K562 (cell line): ENCODE measurements at regions not wholly inside any gene's neighbourhood (a gene's known extent, or its start where the extent isn't known, plus 50 kb on each side); places are given as distances from the start of the nearest gene placed in this dataset.

Source experiments
- ATAC-seq: fragments of 200-7000 bp; cut with Tn5 transposase; 3 replicates; pipeline ENCODE4 v1.9.1; 2020; ENCODE audit warnings: moderate library complexity
- BruUV-seq: library from RNA; stranded (reverse); fragments of 400-500 nt; replicated peaks from 2 replicates; lab custom pipeline; 2021; lab: Mats Ljungman, UMichigan
- CTCF ChIA-PET: fragments of 300-600 bp; formaldehyde crosslinking; extraction: SDS; loops from one replicate; lab custom pipeline; 2021; ENCODE audit warnings: low intra/inter-chr PET ratio; lab: Yijun Ruan, JAX
- POLR2A ChIA-PET: fragments of 300-600, 350-650 bp; sonication (Branson Sonifier 250); formaldehyde crosslinking; extraction: SDS; loops from one replicate; lab custom pipeline; 2021; ENCODE audit warnings: antibody characterized with exemption, inconsistent platforms; lab: Yijun Ruan, JAX
- DNase-seq, 4 experiments: peaks; one replicate each; pipeline versions ENCODE4 v3.0.0 to v3.0.0-alpha.2; 2011 to 2018; ENCODE audit warnings: low spot score in 3 of 4, mixed read lengths in 3 of 4; ENCODE audit errors: extremely low read depth in 1 of 4
- FAIRE-seq: peaks from 2 replicates; lab custom pipeline; 2011; peaks lifted over from hg19 to GRCh38; lab: Jason Lieb, UNC
- H2AFZ ChIP-seq: 2 replicates; pipeline ENCODE4 v1.6.0; 2011; ENCODE audit warnings: low read depth, low read length, control low read depth, inconsistent platforms
- H3K27ac ChIP-seq: fragments of 200-600 bp; 3 replicates; pipeline ENCODE4 v1.8.0; 2011; ENCODE audit warnings: low read depth, mild to moderate bottlenecking, control low read depth, inconsistent platforms, low read length, moderate library complexity, mixed read lengths; ENCODE audit errors: extremely low read depth
- H3K27me3 ChIP-seq, 2 experiments: fragments of 300-600 bp in 1 of 2; 2 replicates in 1 of 2; 3 replicates in 1 of 2; pipeline versions ENCODE4 v1.6.0 to v1.8.0; 2011; ENCODE audit warnings: inconsistent platforms in 2 of 2, low read length in 2 of 2, mild to moderate bottlenecking in 1 of 2, mixed read lengths in 1 of 2, moderate library complexity in 1 of 2; ENCODE audit not compliant: control insufficient read depth in 2 of 2, insufficient read depth in 2 of 2
- H3K36me3 ChIP-seq: fragments of 300-600 bp; 3 replicates; pipeline ENCODE4 v1.8.0; 2011; ENCODE audit warnings: mild to moderate bottlenecking, low read length, inconsistent platforms; ENCODE audit not compliant: control insufficient read depth, insufficient read depth
- H3K4me1 ChIP-seq, 2 experiments: fragments of 200-600 bp in 1 of 2; replicated peaks in 1 of 2; 2 replicates in 1 of 2; 3 replicates in 1 of 2; pipeline versions ENCODE4 v1.5.1 to v1.8.0; 2011; ENCODE audit warnings: inconsistent platforms in 2 of 2, low read length in 2 of 2, mild to moderate bottlenecking in 1 of 2, mixed read lengths in 1 of 2, moderate library complexity in 1 of 2; ENCODE audit not compliant: control insufficient read depth in 2 of 2, insufficient read depth in 2 of 2
- H3K4me2 ChIP-seq: 2 replicates; pipeline ENCODE4 v1.6.1; 2011; ENCODE audit warnings: low read length, control low read depth, inconsistent platforms, mixed read lengths; ENCODE audit not compliant: insufficient read depth
- H3K4me3 ChIP-seq: fragments of 200-600 bp; sonication (generic), shearing (Covaris generic); 2 replicates; pipeline ENCODE4 v1.5.1; 2016; ENCODE audit warnings: control low read depth, inconsistent platforms
- H3K79me2 ChIP-seq: fragments of 200-600 bp; 3 replicates; pipeline ENCODE4 v1.8.0; 2011; ENCODE audit warnings: low read length, inconsistent platforms; ENCODE audit not compliant: control insufficient read depth, insufficient read depth
- H3K9ac ChIP-seq, 2 experiments: 2 replicates each; pipeline versions ENCODE4 v1.6.0 to v1.6.1; 2011; ENCODE audit warnings: low read depth in 2 of 2, low read length in 2 of 2, control low read depth in 1 of 2, inconsistent platforms in 1 of 2, mild to moderate bottlenecking in 1 of 2, mixed read lengths in 1 of 2; ENCODE audit not compliant: insufficient read depth in 1 of 2
- H3K9me1 ChIP-seq: one replicate; pipeline ENCODE4 v1.6.0; 2011; ENCODE audit warnings: inconsistent platforms, mild to moderate bottlenecking, low read length, moderate library complexity; ENCODE audit not compliant: control insufficient read depth, insufficient read depth
- H3K9me3 ChIP-seq: replicated peaks from 2 replicates; pipeline ENCODE4 v1.5.1; 2011; ENCODE audit warnings: low read depth, low read length, inconsistent platforms; ENCODE audit not compliant: control insufficient read depth, insufficient read depth
- H4K20me1 ChIP-seq: replicated peaks from 2 replicates; pipeline ENCODE4 v1.6.1; 2011; ENCODE audit warnings: low read length, inconsistent platforms, mixed read lengths; ENCODE audit not compliant: control insufficient read depth, insufficient read depth
- BRCA1 ChIP-seq, 2 experiments: fragments of 450-650 bp in 1 of 2; sonication (generic) in 1 of 2; formaldehyde crosslinking in 1 of 2; IDR thresholded peaks; 2 replicates each; pipeline versions ENCODE4 v1.5.0 to v1.6.1; 2017 to 2020; ENCODE audit warnings: mild to moderate bottlenecking in 1 of 2, missing genetic modification reagents in 1 of 2
- CHCHD3 ChIP-seq: fragments of 250-450 bp; sonication (Bioruptor Pico); IDR thresholded peaks from 2 replicates; pipeline ENCODE4 v2.1.2; 2022; ENCODE audit warnings: mild to moderate bottlenecking
- CSDE1 ChIP-seq, 2 experiments: fragments of 450-650 bp; IDR thresholded peaks; 2 replicates each; pipeline ENCODE4 v1.6.1; 2016; ENCODE audit warnings: mild to moderate bottlenecking in 1 of 2
- DIDO1 ChIP-seq: fragments of 450-650 bp; IDR thresholded peaks from 2 replicates; pipeline ENCODE4 v1.6.1; 2016; ENCODE audit warnings: low read depth, missing biosample characterization, missing genetic modification characterization
- FOXK2 ChIP-seq, 2 experiments: fragments of 450-650 bp; IDR thresholded peaks in 1 of 2; conservative IDR thresholded peaks in 1 of 2; 2 replicates each; pipeline ENCODE4 v1.6.1; 2016; ENCODE audit warnings: low read depth in 2 of 2, mild to moderate bottlenecking in 1 of 2
- HDAC3 ChIP-seq: fragments of 450-650 bp; IDR thresholded peaks from 2 replicates; pipeline ENCODE4 v1.6.1; 2018; ENCODE audit warnings: borderline replicate concordance, mild to moderate bottlenecking, moderate library complexity; ENCODE audit not compliant: partially characterized antibody
- KAT2B ChIP-seq: IDR thresholded peaks from one replicate; pipeline ENCODE4 v1.6.1; 2012; ENCODE audit warnings: low read depth, mild to moderate bottlenecking, control low read depth, inconsistent platforms, low read length, moderate library complexity
- MECOM ChIP-seq: fragments of 250-450 bp; sonication (Bioruptor Pico); IDR thresholded peaks from 2 replicates; pipeline ENCODE4 v1.8.0; 2022; ENCODE audit warnings: inconsistent platforms
- MTA2 ChIP-seq: fragments of 450-650 bp; IDR thresholded peaks from 2 replicates; pipeline ENCODE4 v1.6.1; 2016; ENCODE audit warnings: low read depth
- NR2F6 ChIP-seq: fragments of 450-650 bp; formaldehyde crosslinking; IDR thresholded peaks from 2 replicates; pipeline ENCODE4 v1.4.0; 2020; ENCODE audit warnings: mild to moderate bottlenecking
- PHB ChIP-seq: fragments of 250-450 bp; sonication (Bioruptor Pico); IDR thresholded peaks from 2 replicates; pipeline ENCODE4 v1.5.0; 2021
- POLR2AphosphoS2 ChIP-seq: IDR thresholded peaks from 2 replicates; pipeline ENCODE4 v1.6.1; 2012; ENCODE audit warnings: low read length, improper control_type of control experiment
- RREB1 ChIP-seq: fragments of 250-450 bp; sonication (Bioruptor Pico); IDR thresholded peaks from 2 replicates; pipeline ENCODE4 v1.4.0; 2020
- STAT5A ChIP-seq: IDR thresholded peaks from 2 replicates; pipeline ENCODE4 v1.6.1; 2012; ENCODE audit warnings: low read length, inconsistent platforms, borderline replicate concordance
- TCF7L2 ChIP-seq: fragments of 150-350 bp; IDR thresholded peaks from 2 replicates; pipeline ENCODE4 v1.6.1; 2016; ENCODE audit warnings: low read depth, mild to moderate bottlenecking, low read length, moderate library complexity
- TCFL5 ChIP-seq: fragments of 250-450 bp; sonication (Bioruptor Pico); conservative IDR thresholded peaks from 2 replicates; pipeline ENCODE4 v1.6.1; 2021; ENCODE audit warnings: mild to moderate bottlenecking, moderate library complexity, matching md5 sums
- TGIF2 ChIP-seq: sonication (generic); formaldehyde crosslinking; IDR thresholded peaks from 2 replicates; pipeline ENCODE4 v1.8.1; 2022; ENCODE audit warnings: mild to moderate bottlenecking, missing genetic modification reagents, moderate library complexity
- ZNF436 ChIP-seq: fragments of 250-450, 450-650 bp; sonication (Bioruptor Pico); formaldehyde crosslinking; IDR thresholded peaks from 2 replicates; pipeline ENCODE4 v1.7.0; 2020; ENCODE audit warnings: mild to moderate bottlenecking
- ZNF740 ChIP-seq, 3 experiments: fragments of 200-800 bp in 1 of 3; sonication (Bioruptor generic) in 1 of 3; sonication (generic) in 1 of 3; formaldehyde crosslinking in 1 of 3; IDR thresholded peaks; 2 replicates each; pipeline versions ENCODE4 v1.6.1 to v1.8.0; 2016 to 2022; ENCODE audit warnings: mild to moderate bottlenecking in 2 of 3, missing compliant biosample characterization in 2 of 3, missing genetic modification characterization in 2 of 3, missing genetic modification reagents in 1 of 3
- WGBS: fragments of 100-300 bp; shearing (Covaris generic); methylation state at CpG from one replicate; pipeline ENCODE4 v1.1.6; 2016; ENCODE audit warnings: low coverage, mixed read lengths; ENCODE audit not compliant: insufficient coverage; ENCODE audit errors: missing lambda C conversion rate; 5-methylcytosine and 5-hydroxymethylcytosine counted together
- in situ Hi-C: fragments of 300-500 bp; cut with MboI; formaldehyde crosslinking; loops from 4 replicates; pipeline ENCODE4 v1.15.0; 2018; ENCODE audit warnings: inconsistent platforms, mixed read lengths
- intact Hi-C: fragments of 100-400 bp; cut with micrococcal nuclease; formaldehyde crosslinking; loops from 2 replicates; pipeline ENCODE4 v1.14.2; 2022

GRCh38 chr2:17069564-17069963, 403.9 kb upstream of the CYRIA start:
- WGBS = 4% methylated on average over 4 of the region's 4 CpGs
- in situ Hi-C loops = no loop called here
- H3K9ac ChIP-seq = no peak overlapping the region
- H3K4me3 ChIP-seq = no peak overlapping the region
- H3K79me2 ChIP-seq = no peaks in the 10 kb centered on the region
- CTCF ChIA-PET = no interaction called here
- no peak for ATAC-seq
- H3K4me1 ChIP-seq = no peaks in the 10 kb centered on the region
- no peak for FAIRE-seq
- no peaks in the 10 kb centered on the region for H3K9me1 ChIP-seq
- DNase-seq = no peak
- H4K20me1 ChIP-seq = no peaks in the 10 kb centered on the region
- no peak overlapping the region for H3K27ac ChIP-seq
- no TSS peak for BruUV-seq
- POLR2A ChIA-PET = no interaction called here
- no peak overlapping the region for H3K4me2 ChIP-seq
- no peaks in the 10 kb centered on the region for H3K9me3 ChIP-seq
- no peaks in the 10 kb centered on the region for H3K36me3 ChIP-seq
- H2AFZ ChIP-seq = no peak overlapping the region
- H3K27me3 ChIP-seq = no peaks in the 10 kb centered on the region
- intact Hi-C loops = loop anchor here (10.0 kb wide), 1 partner anchor 235 kb away; no protein-coding TSS in a partner anchor
- TF ChIP-seq KAT2B = no peak
- no peak for TF ChIP-seq POLR2AphosphoS2
- TF ChIP-seq HDAC3 = no peak
- no peak for TF ChIP-seq NR2F6 (CRISPR knock-in tag)
- TF ChIP-seq ZNF740 (CRISPR knock-in tag; IDR thresholded peaks at IDR 0.05) = no peak
- TF ChIP-seq ZNF740 (tag; IDR thresholded peaks at IDR 0.05) = no peak
- no peak for TF ChIP-seq TGIF2 (CRISPR knock-in tag)
- TF ChIP-seq STAT5A = no peak
- TF ChIP-seq CHCHD3 = no peak
- TF ChIP-seq RREB1 (CRISPR knock-in tag) = no peak
- no peak for TF ChIP-seq FOXK2 (conservative IDR thresholded peaks at IDR 0.05 in 1 of 2, IDR thresholded peaks at IDR 0.05 in 1 of 2; ENCODE audit: low read depth in 2 of 2)
- TF ChIP-seq PHB (CRISPR knock-in tag) = no peak
- TF ChIP-seq MECOM = no peak
- TF ChIP-seq DIDO1 (tag) = no peak
- TF ChIP-seq BRCA1 (IDR thresholded peaks at IDR 0.05) = no peak
- TF ChIP-seq BRCA1 (CRISPR knock-in tag; IDR thresholded peaks at IDR 0.05) = no peak
- TF ChIP-seq CSDE1 (IDR thresholded peaks at IDR 0.05) = no peak
- TF ChIP-seq ZNF436 (CRISPR knock-in tag) = no peak
- no peak for TF ChIP-seq MTA2
- TF ChIP-seq TCFL5 = no peak
- no peak for TF ChIP-seq TCF7L2
